ENCODE measurements at regions not wholly inside any gene's neighbourhood (a gene's known extent, or its start where the extent isn't known, plus 50 kb on each side); places are given as distances from the start of the nearest gene placed in this dataset.

DNA sequence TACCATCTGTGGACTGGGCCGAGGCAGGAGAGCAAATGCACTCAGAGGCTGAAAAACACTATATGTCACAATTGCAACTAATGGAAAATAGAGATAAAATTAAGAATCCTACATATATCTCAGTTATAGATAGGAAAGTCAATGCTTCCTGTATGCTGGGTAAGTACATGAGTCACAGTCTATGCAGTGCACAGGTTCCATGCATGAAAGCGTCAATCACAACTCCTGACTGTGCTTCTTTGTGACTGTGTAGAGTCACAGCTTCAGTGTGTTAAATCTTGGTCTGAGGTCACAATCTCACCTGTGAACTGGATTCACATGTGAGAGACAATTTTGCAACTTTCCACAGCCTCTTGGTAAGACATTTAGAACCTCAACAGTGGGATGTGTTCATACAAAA lies 247.2 kb downstream of the RPS4Y2 start:
- TF ChIP-seq ZFX (IDR thresholded peaks at IDR 0.05; ENCODE audit: borderline replicate concordance), result no peak
- TF ChIP-seq CTCF (IDR thresholded peaks at IDR 0.05), result no peak
- H3K27ac ChIP-seq, result no peak overlapping the region

- TF ChIP-seq ZFX (IDR thresholded peaks at IDR 0.05; ENCODE audit: borderline replicate concordance), result no peak
- no peak for TF ChIP-seq CTCF (IDR thresholded peaks at IDR 0.05)
- no peak overlapping the region for H3K27ac ChIP-seq
Observed at GRCh38 chrY:21005531-21005930, 249.6 kb downstream of the RPS4Y2 start.

- H3K27ac ChIP-seq, result no peak overlapping the region
- TF ChIP-seq CTCF (IDR thresholded peaks at IDR 0.05), result no peak
- no peak for TF ChIP-seq ZFX (IDR thresholded peaks at IDR 0.05; ENCODE audit: borderline replicate concordance)
Observed at GRCh38 chrY:21021811-21022210, 265.9 kb downstream of the RPS4Y2 start.

- TF ChIP-seq ZFX (IDR thresholded peaks at IDR 0.05; ENCODE audit: borderline replicate concordance), result no peak
- TF ChIP-seq CTCF (IDR thresholded peaks at IDR 0.05), result no peak
- H3K27ac ChIP-seq, result no peak overlapping the region
Observed at GRCh38 chrY:21022326-21023044, 266.6 kb downstream of the RPS4Y2 start.

DNA sequence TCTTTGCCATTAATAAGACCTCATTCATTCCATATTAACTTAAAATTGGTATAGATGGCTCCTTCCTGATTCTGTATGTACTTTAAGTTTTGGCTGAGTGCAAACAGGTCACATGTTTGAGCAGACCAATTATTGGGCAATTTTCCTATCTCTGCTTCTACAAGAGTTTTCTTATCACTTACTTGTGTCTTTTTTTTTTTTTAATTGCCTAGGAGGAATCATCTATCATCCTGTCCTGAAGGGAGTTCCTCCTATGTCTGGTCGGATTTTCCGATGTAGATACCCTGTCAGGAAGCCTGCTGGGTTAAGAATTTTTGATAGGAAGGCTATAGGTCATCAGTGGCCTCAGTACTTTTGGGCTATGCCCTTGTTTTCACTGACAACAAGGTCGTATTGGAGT lies 268.0 kb downstream of the RPS4Y2 start:
- no peak for TF ChIP-seq CTCF (IDR thresholded peaks at IDR 0.05)
- TF ChIP-seq ZFX (IDR thresholded peaks at IDR 0.05; ENCODE audit: borderline replicate concordance), result no peak
- H3K27ac ChIP-seq, result no peak overlapping the region

DNA sequence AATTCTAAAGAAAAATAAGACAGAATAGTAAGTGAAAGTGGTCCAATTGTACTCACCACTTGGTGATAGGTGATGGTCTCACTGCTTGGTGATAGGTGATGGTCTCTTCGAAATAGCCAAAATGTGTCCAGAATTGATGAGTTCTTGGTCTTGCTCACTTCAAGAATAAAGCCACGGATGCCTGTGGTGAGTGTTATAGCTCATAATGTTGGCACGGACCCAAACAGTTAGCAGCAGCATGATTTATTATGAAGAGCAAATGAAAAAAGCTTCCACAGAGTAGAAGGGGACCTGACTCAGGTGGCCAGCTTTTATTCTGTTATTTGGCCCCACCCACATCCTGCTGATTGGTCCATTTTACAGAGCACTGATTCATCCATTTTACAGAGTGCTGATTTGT lies 272.6 kb downstream of the RPS4Y2 start:
- TF ChIP-seq CTCF (IDR thresholded peaks at IDR 0.05), result no peak
- no peak overlapping the region for H3K27ac ChIP-seq

DNA sequence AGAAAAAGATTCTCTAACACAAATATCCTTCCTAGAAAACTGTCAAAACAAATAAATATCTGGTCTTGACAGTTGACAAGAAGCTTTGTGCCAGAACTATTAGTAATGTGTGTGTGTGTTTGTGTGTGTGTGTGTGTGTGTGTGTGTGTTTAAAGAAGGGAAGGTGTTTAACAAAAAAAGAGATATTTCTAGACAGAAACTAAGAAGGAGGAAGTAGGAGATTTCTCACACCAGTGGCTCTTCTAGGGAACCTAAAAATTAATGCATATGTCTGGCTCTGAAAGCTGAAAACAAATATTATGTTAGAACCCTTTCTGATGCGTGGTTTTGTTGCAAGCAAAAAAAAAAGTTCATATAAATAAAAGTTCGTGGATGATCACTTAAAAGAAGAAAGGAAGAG lies 277.5 kb downstream of the RPS4Y2 start:
- TF ChIP-seq CTCF (IDR thresholded peaks at IDR 0.05) (no peak), ZFX (IDR thresholded peaks at IDR 0.05; ENCODE audit: borderline replicate concordance) (no peak)
- no peak overlapping the region for H3K27ac ChIP-seq

Data from 22Rv1 (cell line).